ENCODE measurements at regions not wholly inside any gene's neighbourhood (a gene's known extent, or its start where the extent isn't known, plus 50 kb on each side); places are given as distances from the start of the nearest gene placed in this dataset.

GRCh38 chr14:39562175-39562574 is 129.9 kb upstream of the FBXO33 start:
- ATAC-seq (ENCODE audit: low FRiP score) (no peak), DNase-seq (ENCODE audit: low spot score) (no peak)
- TF ChIP-seq, protein P1, sequence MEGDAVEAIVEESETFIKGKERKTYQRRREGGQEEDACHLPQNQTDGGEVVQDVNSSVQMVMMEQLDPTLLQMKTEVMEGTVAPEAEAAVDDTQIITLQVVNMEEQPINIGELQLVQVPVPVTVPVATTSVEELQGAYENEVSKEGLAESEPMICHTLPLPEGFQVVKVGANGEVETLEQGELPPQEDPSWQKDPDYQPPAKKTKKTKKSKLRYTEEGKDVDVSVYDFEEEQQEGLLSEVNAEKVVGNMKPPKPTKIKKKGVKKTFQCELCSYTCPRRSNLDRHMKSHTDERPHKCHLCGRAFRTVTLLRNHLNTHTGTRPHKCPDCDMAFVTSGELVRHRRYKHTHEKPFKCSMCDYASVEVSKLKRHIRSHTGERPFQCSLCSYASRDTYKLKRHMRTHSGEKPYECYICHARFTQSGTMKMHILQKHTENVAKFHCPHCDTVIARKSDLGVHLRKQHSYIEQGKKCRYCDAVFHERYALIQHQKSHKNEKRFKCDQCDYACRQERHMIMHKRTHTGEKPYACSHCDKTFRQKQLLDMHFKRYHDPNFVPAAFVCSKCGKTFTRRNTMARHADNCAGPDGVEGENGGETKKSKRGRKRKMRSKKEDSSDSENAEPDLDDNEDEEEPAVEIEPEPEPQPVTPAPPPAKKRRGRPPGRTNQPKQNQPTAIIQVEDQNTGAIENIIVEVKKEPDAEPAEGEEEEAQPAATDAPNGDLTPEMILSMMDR (IDR thresholded peaks at IDR 0.05) = no peak

GRCh38 chr14:39558525-39558924 is 126.3 kb upstream of the FBXO33 start:
- TF ChIP-seq, protein P1 (IDR thresholded peaks at IDR 0.05) = no peak
- DNase-seq (ENCODE audit: low spot score) = no peak
- ATAC-seq (ENCODE audit: low FRiP score) = no peak

- ATAC-seq (ENCODE audit: low FRiP score) = no peak
- TF ChIP-seq, protein P1 (IDR thresholded peaks at IDR 0.05) = no peak
- no peak for DNase-seq (ENCODE audit: low spot score)
These were observed 123.5 kb upstream of the FBXO33 start for GRCh38 chr14:39555749-39556148.

GRCh38 chr14:39554576-39554975 is 122.3 kb upstream of the FBXO33 start:
- DNase-seq (ENCODE audit: low spot score) (no peak), ATAC-seq (ENCODE audit: low FRiP score) (no peak)
- TF ChIP-seq, protein P1 (IDR thresholded peaks at IDR 0.05) = no peak

DNA sequence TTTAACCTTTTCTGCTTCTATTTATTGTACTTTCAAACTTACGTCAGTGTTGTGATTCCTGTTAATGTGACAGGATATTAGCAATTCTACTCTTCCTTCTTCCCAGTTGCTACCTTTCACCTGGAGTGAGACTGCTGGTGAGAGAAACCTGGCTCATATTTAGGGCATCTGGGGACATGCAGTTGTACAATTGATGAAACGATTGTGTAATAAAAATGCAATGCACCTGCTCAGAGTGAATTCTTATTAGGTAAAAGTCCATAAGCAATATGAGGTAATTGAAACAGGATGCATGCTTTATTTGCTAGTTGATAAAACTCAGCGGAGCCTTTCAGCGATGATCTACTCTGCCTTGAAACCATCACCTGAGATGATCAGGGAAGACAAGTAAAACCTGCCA is 116.1 kb upstream of the FBXO33 start:
- DNase-seq (ENCODE audit: low spot score) (no peak), ATAC-seq (ENCODE audit: low FRiP score) (no peak)
- TF ChIP-seq, protein P1 (IDR thresholded peaks at IDR 0.05) = no peak

DNA sequence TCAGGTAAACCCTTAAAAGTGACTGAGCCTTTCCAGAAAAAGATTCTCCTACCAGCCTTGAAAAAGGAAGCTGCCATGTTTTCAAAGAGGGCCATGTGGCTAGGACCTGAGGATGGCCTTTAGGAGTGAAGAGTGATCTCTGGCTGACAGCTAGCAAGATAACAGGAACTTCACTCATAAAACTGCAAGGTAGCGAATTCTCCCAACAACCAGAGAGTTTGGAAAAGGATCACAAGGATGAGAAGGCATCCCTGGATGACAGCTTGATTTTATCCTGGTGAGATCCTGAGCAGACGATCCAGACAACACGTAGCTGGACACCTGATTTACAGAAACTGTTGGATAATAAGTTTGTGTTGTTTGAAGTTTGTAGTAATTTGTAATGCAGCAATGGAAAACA is 115.6 kb upstream of the FBXO33 start:
- TF ChIP-seq, protein P1 (IDR thresholded peaks at IDR 0.05) = no peak
- DNase-seq (ENCODE audit: low spot score) (no peak), ATAC-seq (ENCODE audit: low FRiP score) (no peak)

DNA sequence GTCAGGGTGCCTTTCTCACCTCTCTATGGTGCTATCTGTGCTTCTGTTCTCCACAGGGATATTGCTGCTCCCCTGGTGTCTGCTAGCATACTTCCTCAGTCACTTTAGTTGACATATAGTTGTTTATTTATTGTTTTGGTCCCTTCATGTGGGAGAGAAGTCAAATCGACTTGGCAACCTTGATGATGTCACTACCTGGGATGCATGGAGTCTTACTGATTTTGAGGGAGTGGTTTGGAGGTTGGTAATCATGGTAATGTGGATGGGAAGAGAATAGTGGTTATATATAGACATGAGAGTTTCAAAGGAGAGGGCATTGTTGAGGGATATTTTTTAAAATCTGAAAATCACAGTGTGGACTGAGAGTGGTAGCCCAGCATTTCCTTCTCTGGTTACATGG is 73.6 kb upstream of the FBXO33 start:
- TF ChIP-seq, protein P1 (IDR thresholded peaks at IDR 0.05) = no peak
- ATAC-seq (ENCODE audit: low FRiP score) = no peak
- DNase-seq (ENCODE audit: low spot score) = no peak
